ENCODE measurements at regions not wholly inside any gene's neighbourhood (a gene's known extent, or its start where the extent isn't known, plus 50 kb on each side); places are given as distances from the start of the nearest gene placed in this dataset.

DNA sequence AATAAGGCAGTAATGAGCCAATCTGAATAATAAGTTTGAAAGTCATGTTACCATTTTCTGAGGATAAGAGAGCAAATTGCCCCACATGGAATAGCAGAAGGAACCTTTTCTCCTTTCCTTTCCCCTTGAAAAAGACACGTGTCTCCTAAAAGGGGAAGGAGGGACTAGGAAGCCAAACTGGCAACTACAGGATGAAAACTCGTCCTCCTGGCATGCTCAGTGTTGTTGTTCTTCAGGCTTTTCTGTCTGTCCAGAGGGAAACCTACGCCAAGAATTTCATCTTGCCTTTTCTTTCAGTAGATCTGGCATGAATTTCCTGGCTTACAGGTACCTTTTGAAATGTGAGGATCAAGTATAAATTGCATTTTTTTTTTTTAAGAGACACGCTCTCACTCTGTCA, 355.9 kb upstream of the TLE4 start:
- H3K27ac ChIP-seq, result no peak overlapping the region
- DNase-seq, result no peak
- intact Hi-C loops (cut with DNase I), result no loop called here
- no peaks in the 10 kb centered on the region for H3K27me3 ChIP-seq
- TF ChIP-seq POLR2A (IDR thresholded peaks at IDR 0.05) (no peak), EP300 (IDR thresholded peaks at IDR 0.05) (no peak), POLR2AphosphoS5 (IDR thresholded peaks at IDR 0.05) (no peak)
- TF ChIP-seq, protein P1, sequence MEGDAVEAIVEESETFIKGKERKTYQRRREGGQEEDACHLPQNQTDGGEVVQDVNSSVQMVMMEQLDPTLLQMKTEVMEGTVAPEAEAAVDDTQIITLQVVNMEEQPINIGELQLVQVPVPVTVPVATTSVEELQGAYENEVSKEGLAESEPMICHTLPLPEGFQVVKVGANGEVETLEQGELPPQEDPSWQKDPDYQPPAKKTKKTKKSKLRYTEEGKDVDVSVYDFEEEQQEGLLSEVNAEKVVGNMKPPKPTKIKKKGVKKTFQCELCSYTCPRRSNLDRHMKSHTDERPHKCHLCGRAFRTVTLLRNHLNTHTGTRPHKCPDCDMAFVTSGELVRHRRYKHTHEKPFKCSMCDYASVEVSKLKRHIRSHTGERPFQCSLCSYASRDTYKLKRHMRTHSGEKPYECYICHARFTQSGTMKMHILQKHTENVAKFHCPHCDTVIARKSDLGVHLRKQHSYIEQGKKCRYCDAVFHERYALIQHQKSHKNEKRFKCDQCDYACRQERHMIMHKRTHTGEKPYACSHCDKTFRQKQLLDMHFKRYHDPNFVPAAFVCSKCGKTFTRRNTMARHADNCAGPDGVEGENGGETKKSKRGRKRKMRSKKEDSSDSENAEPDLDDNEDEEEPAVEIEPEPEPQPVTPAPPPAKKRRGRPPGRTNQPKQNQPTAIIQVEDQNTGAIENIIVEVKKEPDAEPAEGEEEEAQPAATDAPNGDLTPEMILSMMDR (IDR thresholded peaks at IDR 0.05), result no peak
- no peaks in the 10 kb centered on the region for H3K36me3 ChIP-seq
- H3K4me1 ChIP-seq, result no peaks in the 10 kb centered on the region
- no peaks in the 10 kb centered on the region for H3K9me3 ChIP-seq
- H3K4me3 ChIP-seq, result no peak overlapping the region
- 59 to 66% methylated on average over 4 of the region's 4 CpGs for WGBS, 2 donors

DNA sequence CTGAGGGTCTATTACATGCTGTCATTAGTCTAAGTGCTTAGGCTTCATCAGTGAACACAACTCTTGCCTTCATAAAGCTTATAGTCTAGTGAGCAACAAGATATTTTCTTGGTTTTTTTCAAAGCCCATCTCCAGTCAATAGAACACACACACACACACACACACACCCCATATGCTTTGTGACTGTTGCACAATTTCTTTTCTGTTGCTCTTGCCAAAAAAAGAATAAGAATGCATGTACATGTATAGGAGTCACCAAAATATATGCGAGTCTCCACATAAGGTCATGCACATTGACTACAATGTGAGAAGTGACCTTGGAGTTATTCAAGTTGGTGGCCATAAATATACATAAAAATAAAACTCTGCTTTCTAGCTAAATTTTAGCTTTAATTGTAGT, 351.5 kb upstream of the TLE4 start:
- TF ChIP-seq EP300 (IDR thresholded peaks at IDR 0.05) (no peak), POLR2AphosphoS5 (IDR thresholded peaks at IDR 0.05) (no peak), POLR2A (IDR thresholded peaks at IDR 0.05) (no peak)
- TF ChIP-seq, protein P1 (IDR thresholded peaks at IDR 0.05), result no peak
- H3K27me3 ChIP-seq, result no peaks in the 10 kb centered on the region
- no peak overlapping the region for H3K4me3 ChIP-seq
- H3K4me1 ChIP-seq, result no peaks in the 10 kb centered on the region
- intact Hi-C loops (cut with DNase I), result no loop called here
- no peak overlapping the region for H3K27ac ChIP-seq
- H3K9me3 ChIP-seq, result no peaks in the 10 kb centered on the region
- no peaks in the 10 kb centered on the region for H3K36me3 ChIP-seq
- no peak for DNase-seq
- 94 to 97% methylated on average over 1 of the region's 1 CpG for WGBS, 2 donors

DNA sequence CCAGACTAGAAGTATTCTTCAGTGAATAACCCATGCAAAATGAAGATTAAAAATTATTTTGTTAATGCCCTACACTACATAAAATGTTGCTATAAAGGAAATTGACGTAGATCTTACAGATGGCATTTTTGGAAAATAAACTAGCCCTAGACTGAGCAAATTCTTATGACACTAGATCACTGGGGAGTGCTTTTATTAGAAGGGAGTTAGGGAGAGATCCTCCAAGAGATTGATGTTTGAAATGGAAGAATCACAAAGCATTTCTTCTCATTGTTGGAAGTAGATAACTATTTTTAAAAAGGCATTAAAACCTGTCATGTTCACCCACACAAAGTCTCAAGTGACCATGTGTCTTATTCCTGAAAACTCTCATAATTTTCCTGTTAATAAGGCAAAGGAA, 351.1 kb upstream of the TLE4 start:
- Histone ChIP-seq H3K9me3 (no peaks in the 10 kb centered on the region), H3K27me3 (no peaks in the 10 kb centered on the region), H3K27ac (no peak overlapping the region), H3K36me3 (no peaks in the 10 kb centered on the region), H3K4me3 (no peak overlapping the region), H3K4me1 (no peaks in the 10 kb centered on the region)
- TF ChIP-seq, protein P1 (IDR thresholded peaks at IDR 0.05), result no peak
- TF ChIP-seq POLR2AphosphoS5 (IDR thresholded peaks at IDR 0.05), result no peak
- 85 to 90% methylated on average over 1 of the region's 1 CpG for WGBS, 2 donors
- no peak for DNase-seq
- intact Hi-C loops (cut with DNase I), result no loop called here

DNA sequence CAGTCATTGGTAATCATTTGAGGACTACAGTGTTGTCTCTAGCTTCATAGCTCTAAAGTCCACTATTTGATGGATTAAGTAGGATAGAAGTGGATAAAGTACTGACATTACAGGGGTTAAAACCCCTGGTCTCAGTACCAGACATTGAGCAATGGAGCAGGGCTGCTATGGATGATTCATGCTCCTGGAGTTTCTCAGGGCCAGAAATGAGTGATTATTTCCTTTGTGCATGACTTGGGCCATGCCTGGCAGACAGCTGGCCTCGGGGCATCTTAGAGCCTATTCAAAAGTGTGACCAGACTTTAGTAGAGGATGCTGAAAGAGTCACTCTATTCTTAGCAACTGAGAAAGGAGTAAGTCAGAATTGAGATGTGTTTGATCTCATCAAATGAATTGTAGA, 350.7 kb upstream of the TLE4 start:
- no peaks in the 10 kb centered on the region for H3K36me3 ChIP-seq
- no peaks in the 10 kb centered on the region for H3K27me3 ChIP-seq
- no peak overlapping the region for H3K4me3 ChIP-seq
- TF ChIP-seq POLR2AphosphoS5 (IDR thresholded peaks at IDR 0.05) (no peak), EP300 (IDR thresholded peaks at IDR 0.05) (no peak)
- TF ChIP-seq, protein P1 (IDR thresholded peaks at IDR 0.05), result no peak
- H3K9me3 ChIP-seq, result no peaks in the 10 kb centered on the region
- 35 to 62% methylated on average over 1 of the region's 1 CpG for WGBS, 2 donors
- DNase-seq, result no peak
- H3K4me1 ChIP-seq, result no peaks in the 10 kb centered on the region
- intact Hi-C loops (cut with DNase I), result no loop called here
- H3K27ac ChIP-seq, result no peak overlapping the region

DNA sequence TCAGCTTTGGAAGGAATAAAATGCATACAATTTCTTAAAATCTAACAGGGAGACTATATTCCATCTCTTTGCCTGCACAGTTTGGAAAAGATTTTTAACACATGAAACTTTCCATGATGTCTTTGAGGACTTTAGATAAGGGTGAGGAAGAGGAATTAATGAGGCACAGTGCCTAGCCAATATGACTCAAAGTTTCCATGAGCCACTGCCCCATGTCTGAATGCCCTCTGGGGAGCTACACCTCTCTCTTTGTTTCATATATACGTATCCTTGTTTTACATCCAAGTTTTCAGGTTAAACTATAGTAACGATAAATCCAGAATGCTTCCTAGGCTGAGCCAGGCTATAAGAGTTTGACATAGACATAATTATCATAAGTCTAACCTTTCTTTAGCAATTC, 349.3 kb upstream of the TLE4 start:
- H3K36me3 ChIP-seq, result no peaks in the 10 kb centered on the region
- H3K4me3 ChIP-seq, result no peak overlapping the region
- H3K4me1 ChIP-seq, result no peaks in the 10 kb centered on the region
- intact Hi-C loops (cut with DNase I), result no loop called here
- 91 to 93% methylated on average over 2 of the region's 2 CpGs for WGBS, 2 donors
- no peaks in the 10 kb centered on the region for H3K9me3 ChIP-seq
- TF ChIP-seq EP300 (IDR thresholded peaks at IDR 0.05), result no peak
- TF ChIP-seq, protein P1 (IDR thresholded peaks at IDR 0.05), result no peak
- no peak for TF ChIP-seq POLR2AphosphoS5 (IDR thresholded peaks at IDR 0.05)
- no peak for TF ChIP-seq POLR2A (IDR thresholded peaks at IDR 0.05)
- no peak for DNase-seq
- H3K27me3 ChIP-seq, result no peaks in the 10 kb centered on the region
- H3K27ac ChIP-seq, result no peak overlapping the region
